ENCODE measurements at regions not wholly inside any gene's neighbourhood (a gene's known extent, or its start where the extent isn't known, plus 50 kb on each side); places are given as distances from the start of the nearest gene placed in this dataset.

DNA sequence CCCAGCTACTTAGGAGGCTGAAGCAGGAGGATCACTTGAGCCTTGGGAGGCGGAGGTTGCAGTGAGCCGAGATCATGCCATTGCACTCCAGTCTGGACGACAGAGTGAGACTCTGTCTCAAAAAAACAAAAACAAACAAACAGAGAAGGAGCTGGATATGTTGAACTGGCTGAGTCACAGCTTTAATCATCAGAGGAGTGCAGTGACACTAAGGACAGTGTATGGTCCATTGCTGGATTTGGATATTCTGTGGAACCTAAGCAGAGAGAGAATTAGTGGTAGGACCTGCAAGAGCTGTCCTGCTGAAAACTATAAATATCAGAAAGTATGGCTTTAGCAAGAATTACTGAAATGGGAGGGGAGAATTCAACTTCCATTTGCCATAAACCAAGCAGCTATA, 163.0 kb upstream of the PELI2 start:
- no peak for TF ChIP-seq ZNF274 (IDR thresholded peaks at IDR 0.05; ENCODE audit: low read depth, low read length)
- H3K4me3 ChIP-seq (ENCODE audit: low read length), result no peak overlapping the region

DNA sequence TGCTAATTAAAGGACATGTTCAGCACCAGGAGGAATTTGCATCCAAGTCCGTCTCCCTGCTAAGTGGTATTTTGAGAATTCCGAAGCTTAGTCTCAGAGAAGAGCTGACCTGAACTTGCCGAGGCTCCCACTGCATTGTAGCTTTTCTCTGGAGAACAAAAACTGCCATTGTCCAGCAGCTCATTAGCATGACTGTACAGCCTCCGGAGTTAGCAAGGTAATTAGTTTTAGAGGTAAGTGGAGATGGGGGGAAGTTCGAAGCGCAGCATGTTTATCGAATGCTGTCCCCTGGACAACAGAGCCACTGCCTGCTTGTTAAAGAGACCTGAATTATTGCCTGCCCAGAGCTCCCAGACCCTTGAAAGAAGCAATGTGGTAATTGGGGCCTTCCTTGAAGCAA, 160.3 kb upstream of the PELI2 start:
- no peak overlapping the region for H3K4me3 ChIP-seq (ENCODE audit: low read length)
- TF ChIP-seq ZNF274 (IDR thresholded peaks at IDR 0.05; ENCODE audit: low read depth, low read length), result no peak

GRCh38 chr14:55963295-55963694, 154.9 kb upstream of the PELI2 start:
- no peak for TF ChIP-seq ZNF274 (IDR thresholded peaks at IDR 0.05; ENCODE audit: low read depth, low read length)
- no peak overlapping the region for H3K4me3 ChIP-seq (ENCODE audit: low read length)

DNA sequence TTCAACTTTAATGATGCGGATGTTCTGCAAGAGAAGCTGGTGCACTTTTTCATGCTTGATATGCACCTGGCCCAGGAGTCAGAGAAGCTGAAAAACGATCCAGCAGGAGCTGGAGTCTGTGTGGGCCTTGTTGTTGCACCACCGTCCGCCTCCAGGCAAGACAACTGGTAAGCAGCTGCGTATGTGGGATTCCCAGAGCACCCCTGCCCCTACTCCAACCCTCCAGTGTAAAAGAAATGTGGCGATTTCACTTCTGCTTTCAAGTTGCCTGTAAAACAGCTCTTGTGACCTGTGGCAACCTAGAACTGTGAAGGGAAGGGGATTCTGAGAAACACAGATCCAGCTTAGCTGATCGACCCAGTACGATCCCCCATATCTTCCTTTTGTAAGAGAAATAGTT, 154.1 kb upstream of the PELI2 start:
- no peak for TF ChIP-seq ZNF274 (IDR thresholded peaks at IDR 0.05; ENCODE audit: low read depth, low read length)
- no peak overlapping the region for H3K4me3 ChIP-seq (ENCODE audit: low read length)

GRCh38 chr14:55964821-55965220, 153.4 kb upstream of the PELI2 start:
- H3K4me3 ChIP-seq (ENCODE audit: low read length), result no peak overlapping the region
- TF ChIP-seq ZNF274 (IDR thresholded peaks at IDR 0.05; ENCODE audit: low read depth, low read length), result no peak

- H3K4me3 ChIP-seq (ENCODE audit: low read length), result no peak overlapping the region
- TF ChIP-seq ZNF274 (IDR thresholded peaks at IDR 0.05; ENCODE audit: low read depth, low read length), result no peak
Observed at GRCh38 chr14:55965851-55966250, 152.4 kb upstream of the PELI2 start.

DNA sequence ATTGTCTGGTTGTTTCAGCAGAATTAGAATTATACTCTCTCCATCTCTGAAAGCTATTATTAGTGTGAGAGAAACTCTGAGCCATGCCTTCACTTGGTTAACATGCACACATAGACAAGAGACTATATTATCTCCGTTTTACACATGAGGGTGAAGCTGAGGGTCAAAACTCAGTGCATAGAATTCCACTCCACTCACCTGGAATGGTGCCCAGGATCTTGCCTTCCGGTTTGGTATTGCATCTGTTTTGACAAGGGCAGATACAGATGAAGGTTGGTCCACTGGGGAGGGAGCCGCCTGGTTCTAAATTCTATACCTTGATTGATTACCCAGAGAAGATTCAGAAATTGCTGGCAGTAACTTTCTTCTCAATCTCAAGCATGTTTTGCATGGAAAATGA, 149.5 kb upstream of the PELI2 start:
- H3K4me3 ChIP-seq (ENCODE audit: low read length), result no peak overlapping the region
- TF ChIP-seq ZNF274 (IDR thresholded peaks at IDR 0.05; ENCODE audit: low read depth, low read length), result no peak

- no peak overlapping the region for H3K4me3 ChIP-seq (ENCODE audit: low read length)
- no peak for TF ChIP-seq ZNF274 (IDR thresholded peaks at IDR 0.05; ENCODE audit: low read depth, low read length)
Observed at GRCh38 chr14:55973285-55973800, 144.9 kb upstream of the PELI2 start.

DNA sequence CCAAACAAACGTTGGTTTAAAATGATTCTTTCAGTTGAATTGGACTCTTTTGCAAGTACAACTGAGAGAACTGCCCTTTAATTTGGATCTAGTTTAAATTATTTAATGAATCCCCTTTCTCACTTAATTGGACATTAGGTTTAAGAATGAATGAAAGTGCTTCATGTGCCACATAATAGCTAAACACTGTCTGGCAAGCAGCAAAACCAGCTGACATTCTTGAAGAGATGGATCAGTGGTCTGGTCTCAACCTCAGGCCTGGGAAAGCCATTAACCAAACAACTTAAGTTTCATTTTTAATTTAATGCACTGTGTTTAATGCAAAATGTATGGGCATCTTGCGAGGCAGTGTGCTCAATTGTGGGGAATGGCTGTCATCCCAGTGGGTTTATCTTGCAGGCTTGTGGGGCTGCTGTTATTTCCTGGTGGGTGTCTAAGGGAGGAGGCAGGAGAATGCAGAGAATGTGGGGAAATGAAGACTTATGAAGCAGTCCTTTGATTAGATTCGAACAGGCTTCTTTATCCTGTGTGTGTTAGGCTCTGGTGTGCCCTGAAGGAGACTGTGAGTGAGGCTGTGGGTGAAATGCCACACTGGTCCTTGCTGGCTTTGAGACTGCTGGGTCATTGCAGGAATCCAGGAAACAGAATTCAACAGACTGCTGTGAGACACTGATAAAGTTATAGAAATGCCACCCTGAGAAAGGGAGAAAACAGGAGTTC, 144.1 kb upstream of the PELI2 start:
- no peak for TF ChIP-seq ZNF274 (IDR thresholded peaks at IDR 0.05; ENCODE audit: low read depth, low read length)
- no peak overlapping the region for H3K4me3 ChIP-seq (ENCODE audit: low read length)

DNA sequence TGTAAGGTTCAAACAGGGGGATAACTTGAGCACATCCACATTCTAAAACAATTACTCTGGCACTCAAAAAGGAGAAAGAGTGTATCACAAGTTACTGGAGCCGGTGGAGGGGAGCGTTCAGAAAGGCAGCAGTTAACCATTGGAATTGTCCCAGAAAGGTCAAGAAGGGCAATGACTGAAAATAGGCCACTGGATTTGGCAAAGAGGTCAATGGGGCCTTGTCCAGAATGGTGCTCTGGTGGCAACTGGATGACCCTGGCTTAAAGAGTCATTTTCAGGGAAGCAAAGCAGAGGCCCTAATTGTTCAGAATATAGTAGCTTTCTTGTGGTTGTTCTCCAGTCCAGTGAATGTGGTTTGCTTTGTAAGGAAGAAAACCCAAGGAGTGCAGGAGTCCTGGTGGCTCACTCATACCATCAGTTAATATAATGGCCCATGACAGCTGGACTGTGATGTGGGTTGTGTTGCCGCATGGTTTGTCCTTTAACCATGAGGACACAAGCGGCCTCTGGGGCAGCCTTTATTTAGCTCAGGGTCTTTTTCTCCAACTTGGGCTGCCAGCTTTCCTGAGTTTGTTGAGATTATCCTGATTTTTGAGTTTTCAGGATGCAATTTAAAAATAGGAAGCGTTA, 142.8 kb upstream of the PELI2 start:
- H3K4me3 ChIP-seq (ENCODE audit: low read length), result no peak overlapping the region
- TF ChIP-seq ZNF274 (IDR thresholded peaks at IDR 0.05; ENCODE audit: low read depth, low read length), result no peak

- no peak for TF ChIP-seq ZNF274 (IDR thresholded peaks at IDR 0.05; ENCODE audit: low read depth, low read length)
Observed at GRCh38 chr14:55976219-55976618, 142.0 kb upstream of the PELI2 start.

DNA sequence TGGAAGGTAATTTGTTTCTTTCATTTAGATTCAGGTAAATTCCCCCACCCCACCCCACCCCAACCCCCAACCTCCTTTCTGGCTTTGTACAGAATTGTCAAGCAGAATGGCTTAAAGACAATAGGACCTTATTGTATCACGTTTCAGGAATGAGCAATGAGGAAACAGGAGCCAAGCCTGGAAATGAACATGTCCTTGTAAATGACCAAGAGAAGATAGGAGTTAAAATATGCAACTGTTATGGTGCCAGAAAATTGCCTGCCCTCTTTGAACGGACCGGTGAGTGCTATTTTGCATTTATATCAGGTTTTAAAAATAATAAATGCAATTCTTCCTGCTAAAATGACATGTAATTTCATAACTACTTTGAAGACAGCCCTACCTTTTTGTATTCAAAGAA, 141.6 kb upstream of the PELI2 start:
- TF ChIP-seq ZNF274 (IDR thresholded peaks at IDR 0.05; ENCODE audit: low read depth, low read length), result no peak
- H3K4me3 ChIP-seq (ENCODE audit: low read length), result no peak overlapping the region

More at GRCh38 chr14:55976219-55976618, 142.0 kb upstream of the PELI2 start:
- no peak overlapping the region for H3K4me3 ChIP-seq (ENCODE audit: low read length)

DNA sequence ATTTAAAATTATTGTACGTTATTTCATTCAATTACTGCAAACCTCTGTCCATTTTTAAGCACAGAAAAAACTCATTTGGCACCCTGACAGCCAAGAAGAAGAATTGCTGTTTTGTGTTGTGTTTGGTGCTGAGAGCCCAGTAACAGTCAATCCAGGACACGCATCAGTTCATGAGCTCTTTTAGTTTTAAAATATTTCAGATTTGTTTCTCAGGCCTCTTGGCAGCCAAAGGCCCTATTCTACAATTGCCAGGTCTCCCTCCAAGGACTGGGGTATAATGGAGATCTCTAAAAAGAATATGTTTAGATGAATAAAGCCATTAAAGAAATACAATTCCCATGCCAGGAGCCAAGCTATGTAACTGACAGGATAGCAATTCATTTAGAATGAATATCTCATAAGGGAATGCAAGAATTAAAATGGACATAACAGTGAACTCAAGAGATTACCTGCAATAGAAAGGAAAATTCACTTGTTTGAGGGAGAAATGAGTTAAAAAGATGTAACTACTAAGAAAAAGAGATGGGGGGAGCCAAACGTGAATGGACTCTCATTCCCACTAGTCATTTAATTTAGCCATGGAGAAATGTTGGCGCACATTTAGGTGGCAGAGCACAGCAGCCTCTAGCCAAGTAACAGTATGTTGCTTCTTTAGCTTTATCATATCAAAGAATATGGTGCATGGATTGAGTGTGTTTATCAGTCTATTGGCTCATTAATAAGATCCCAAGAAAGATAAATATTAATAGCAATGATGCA, 140.6 kb upstream of the PELI2 start:
- H3K4me3 ChIP-seq (ENCODE audit: low read length), result no peak overlapping the region
- no peak for TF ChIP-seq ZNF274 (IDR thresholded peaks at IDR 0.05; ENCODE audit: low read depth, low read length)

DNA sequence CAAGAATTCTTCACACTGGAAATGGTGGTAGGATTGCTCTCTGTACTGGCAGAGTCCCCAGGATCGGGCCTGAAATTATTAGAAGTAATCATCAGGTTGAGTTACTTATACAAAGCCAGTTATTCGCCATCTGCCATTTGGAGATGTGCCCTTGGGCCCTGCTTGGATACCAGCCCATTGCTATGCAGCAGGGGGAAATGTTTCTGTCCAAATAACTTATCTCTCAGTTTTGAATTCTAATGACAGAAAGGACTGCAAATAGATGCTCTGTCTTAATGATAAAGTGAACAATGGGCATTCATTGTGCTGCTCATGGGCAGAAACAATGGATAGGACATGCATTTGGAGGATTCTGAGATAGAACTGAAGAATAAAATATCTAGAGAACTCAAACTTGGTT, 139.1 kb upstream of the PELI2 start:
- TF ChIP-seq ZNF274 (IDR thresholded peaks at IDR 0.05; ENCODE audit: low read depth, low read length), result no peak
- H3K4me3 ChIP-seq (ENCODE audit: low read length), result no peak overlapping the region

GRCh38 chr14:55979781-55980180, 138.4 kb upstream of the PELI2 start:
- no peak overlapping the region for H3K4me3 ChIP-seq (ENCODE audit: low read length)
- no peak for TF ChIP-seq ZNF274 (IDR thresholded peaks at IDR 0.05; ENCODE audit: low read depth, low read length)
